ENCODE measurements at regions not wholly inside any gene's neighbourhood (a gene's known extent, or its start where the extent isn't known, plus 50 kb on each side); places are given as distances from the start of the nearest gene placed in this dataset.

GRCh38 chr20:28602403-28603217, 2654.9 kb upstream of the DEFB115 start (continued):
- TF ChIP-seq NFAT5 (CRISPR knock-in tag; IDR thresholded peaks at IDR 0.05) (peak; percentile 70; the same call in 1 of the 2 replicates), RELA (CRISPR knock-in tag; IDR thresholded peaks at IDR 0.05) (peak; percentile 75; the same call in 1 of the 2 replicates), CCAR2 (optimal IDR thresholded peaks at IDR 0.05; ENCODE audit: low read depth, low read length) (peak; percentile 79), NR1H2 (CRISPR knock-in tag; IDR thresholded peaks at IDR 0.05; ENCODE audit: borderline replicate concordance, low read depth) (peak; percentile 85; the same call in 1 of the 2 replicates), KDM3A (CRISPR knock-in tag; IDR thresholded peaks at IDR 0.05; ENCODE audit: low read depth) (peak; percentile 98), IRF2 (CRISPR knock-in tag; IDR thresholded peaks at IDR 0.05) (peak; percentile 98), ZFAT (CRISPR knock-in tag; conservative IDR thresholded peaks at IDR 0.05) (0 out of 2 replicates have a peak, but pooled peaks have one; percentile 30), EHMT2 (IDR thresholded peaks at IDR 0.05; ENCODE audit: borderline replicate concordance, low read depth, low read length) (peak; percentile 61; the same call in 1 of the 2 replicates), GFI1 (CRISPR knock-in tag; IDR thresholded peaks at IDR 0.05; ENCODE audit: borderline replicate concordance) (peak; percentile 81), RXRB (CRISPR knock-in tag; IDR thresholded peaks at IDR 0.05; ENCODE audit: borderline replicate concordance) (peak; percentile 87), ZNF605 (CRISPR knock-in tag; IDR thresholded peaks at IDR 0.05) (peak; percentile 89), SOX5 (CRISPR knock-in tag; IDR thresholded peaks at IDR 0.05; ENCODE audit: borderline replicate concordance) (peak; percentile 78), ZNF609 (CRISPR knock-in tag; IDR thresholded peaks at IDR 0.05; ENCODE audit: borderline replicate concordance) (peak; percentile 70; the same call in 1 of the 2 replicates), HCFC1 (IDR thresholded peaks at IDR 0.05; ENCODE audit: low read depth, low read length) (peak; percentile 68), NKX3-1 (CRISPR knock-in tag; IDR thresholded peaks at IDR 0.05) (peak; percentile 85; the same call in 1 of the 2 replicates), ZFP82 (CRISPR knock-in tag; IDR thresholded peaks at IDR 0.05; ENCODE audit: borderline replicate concordance) (peak; percentile 87; the same call in 1 of the 2 replicates), NR0B2 (CRISPR knock-in tag; IDR thresholded peaks at IDR 0.05) (peak; percentile 79), YY1 (IDR thresholded peaks at IDR 0.05; ENCODE audit: insufficient read depth, insufficient replicate concordance, low read depth, low read length) (peak; percentile 84)

Data from HepG2 (cell line).